Stimulated activated CD8-positive, alpha-beta memory T cell treated with anti-CD3 and anti-CD28 coated beads, Interleukin-12 subunit alpha, Interleukin-12 subunit beta, amount 100 ng/mL, for 4 hours (primary cell): ENCODE measurements at regions not wholly inside any gene's neighbourhood (a gene's known extent, or its start where the extent isn't known, plus 50 kb on each side); places are given as distances from the start of the nearest gene placed in this dataset.
"Not testable (repeated sequence)": the region's sequence is repeated elsewhere in the genome, so short reads cannot be mapped to it uniquely, and the experiment has no call there.

ENCODE experiments used
- DNase-seq: peaks from one replicate; pipeline ENCODE4 v3.0.0-alpha.2; 2020; ENCODE audit warnings: low read depth

DNA sequence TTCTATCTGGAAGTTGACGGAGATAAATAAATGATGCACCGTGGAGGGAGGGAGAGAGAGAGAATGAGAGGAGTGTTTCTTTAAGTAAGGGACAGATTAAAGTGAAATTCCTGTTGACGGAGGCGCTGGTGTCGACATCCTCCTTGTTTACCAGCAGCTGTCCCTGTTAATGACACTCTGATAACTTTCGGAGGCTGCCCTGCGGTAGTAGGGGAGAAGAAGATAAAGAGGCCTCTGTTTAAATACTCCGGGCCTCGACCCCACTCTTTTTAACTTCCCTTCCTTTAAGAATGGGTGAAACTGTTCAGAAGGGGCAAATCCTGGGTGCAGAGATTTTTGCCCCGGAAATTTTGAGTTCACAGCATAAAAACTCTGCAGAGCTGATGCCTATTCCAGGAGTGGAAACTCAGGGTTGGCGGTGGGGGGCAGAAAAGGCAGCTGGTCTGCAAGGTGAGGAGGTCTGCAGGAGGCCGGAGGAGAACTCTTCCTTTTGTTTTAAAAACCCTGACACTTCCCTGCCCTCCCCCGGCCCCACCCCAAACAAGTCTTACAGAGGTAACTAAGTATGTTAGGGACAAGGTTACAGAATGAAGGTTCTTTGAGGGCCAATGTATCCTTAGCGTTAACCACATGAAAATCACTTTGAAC, 276.6 kb upstream of the NR2F2 start:
- no peak for DNase-seq

DNA sequence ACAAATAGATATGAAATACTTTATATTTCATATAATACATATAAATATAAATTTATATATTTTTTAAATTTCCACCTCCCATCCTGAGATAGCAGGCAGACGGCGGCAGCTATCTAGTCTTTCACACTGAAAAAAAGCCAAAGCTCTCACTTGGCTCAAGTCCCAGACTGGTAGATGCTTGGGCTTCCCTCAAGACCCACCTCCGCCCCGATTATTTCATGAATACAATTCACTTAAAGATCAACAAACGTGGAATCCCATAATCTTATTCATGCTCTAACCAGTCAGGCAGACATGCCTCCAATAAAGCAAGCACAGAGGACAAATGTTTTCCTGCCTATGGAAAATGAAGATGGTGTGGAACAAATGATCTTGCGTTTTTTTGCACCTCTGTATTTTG, 275.9 kb upstream of the NR2F2 start:
- DNase-seq = no peak

DNA sequence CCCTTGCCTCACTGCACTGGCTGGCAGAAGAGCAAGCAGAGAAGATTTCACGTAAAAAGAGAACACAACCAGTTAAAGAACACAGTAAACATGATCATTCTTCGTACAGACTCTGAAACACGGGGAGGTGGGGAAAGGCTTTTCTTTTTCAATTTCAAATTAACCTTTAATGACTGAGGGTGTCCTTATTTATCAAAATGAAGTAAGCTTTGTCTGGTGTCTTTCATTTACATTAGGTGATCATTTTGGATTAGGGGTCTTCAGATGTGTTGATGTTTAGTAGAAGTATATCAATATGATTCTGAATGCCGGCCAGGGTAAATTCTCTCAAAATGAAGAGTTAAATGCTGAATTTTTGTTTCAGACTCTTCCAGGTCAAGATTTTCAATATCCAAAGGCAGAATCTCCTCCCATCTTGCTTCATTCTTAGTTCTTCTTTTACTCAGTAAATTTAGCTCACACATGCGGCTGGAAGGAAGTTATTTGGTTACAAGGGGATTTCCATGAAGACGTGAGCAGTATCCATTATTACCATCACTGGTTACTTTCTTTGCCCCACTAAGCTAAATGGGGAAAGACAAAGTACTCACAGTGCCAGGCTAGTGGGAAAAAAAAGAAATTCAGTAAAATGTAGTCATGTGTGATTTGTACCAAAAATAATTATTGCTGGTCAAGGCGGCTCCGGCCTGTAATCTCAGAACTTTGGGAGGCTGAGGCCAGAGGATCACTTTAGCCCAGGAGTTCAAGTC, 272.2 kb upstream of the NR2F2 start:
- DNase-seq = no peak

DNA sequence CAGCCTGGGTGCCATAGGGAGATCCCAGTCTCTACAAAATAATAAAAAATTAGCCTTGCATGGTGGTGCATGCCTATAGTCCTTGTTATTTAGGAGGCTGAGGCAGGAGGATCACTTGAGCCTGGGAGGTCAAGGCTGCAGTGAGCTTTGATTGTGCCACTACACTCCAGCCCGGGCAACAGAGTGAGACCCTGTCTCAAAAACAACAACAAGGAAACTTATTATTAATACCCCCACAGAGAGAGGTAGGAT, 271.7 kb upstream of the NR2F2 start:
- not testable (repeated sequence) for DNase-seq

DNA sequence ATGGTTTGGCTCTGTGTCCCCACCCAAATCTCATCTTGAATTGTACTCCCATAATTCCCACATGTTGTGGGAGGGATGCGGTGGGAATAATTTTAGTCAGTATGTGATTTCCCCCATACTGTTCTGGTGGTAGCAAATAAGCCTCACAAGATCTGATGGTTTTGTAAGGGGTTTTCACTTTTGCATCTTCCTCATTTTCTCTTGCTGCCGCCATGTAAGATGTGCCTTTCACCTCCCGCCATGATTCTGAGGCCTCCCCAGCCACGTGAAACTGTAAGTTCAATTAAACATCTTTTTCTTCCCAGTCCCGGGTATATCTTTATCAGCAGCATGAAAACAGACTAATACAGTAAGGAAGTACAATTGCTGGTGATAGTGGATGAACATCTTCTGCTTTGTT, 269.9 kb upstream of the NR2F2 start:
- not testable (repeated sequence) for DNase-seq

DNA sequence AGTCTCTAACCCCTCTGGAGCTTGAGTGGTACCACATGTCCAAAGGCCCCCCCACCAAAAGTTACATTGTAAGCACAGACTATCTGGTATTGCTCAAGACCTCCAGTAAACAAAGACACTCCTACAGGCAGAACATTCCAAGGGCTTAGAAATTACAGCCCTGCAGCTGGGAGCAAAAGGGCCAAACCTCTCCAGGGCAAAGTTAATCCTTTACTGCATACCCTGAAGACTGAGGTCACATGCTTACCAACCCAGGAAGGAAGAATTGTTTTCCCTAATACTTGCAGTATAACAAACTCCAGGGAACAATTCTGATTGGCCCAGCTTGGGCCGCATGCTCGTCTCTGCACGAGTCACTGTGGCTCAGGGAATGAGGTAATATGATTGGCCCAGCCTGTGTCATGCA, 266.1 kb upstream of the NR2F2 start:
- DNase-seq = no peak

DNA sequence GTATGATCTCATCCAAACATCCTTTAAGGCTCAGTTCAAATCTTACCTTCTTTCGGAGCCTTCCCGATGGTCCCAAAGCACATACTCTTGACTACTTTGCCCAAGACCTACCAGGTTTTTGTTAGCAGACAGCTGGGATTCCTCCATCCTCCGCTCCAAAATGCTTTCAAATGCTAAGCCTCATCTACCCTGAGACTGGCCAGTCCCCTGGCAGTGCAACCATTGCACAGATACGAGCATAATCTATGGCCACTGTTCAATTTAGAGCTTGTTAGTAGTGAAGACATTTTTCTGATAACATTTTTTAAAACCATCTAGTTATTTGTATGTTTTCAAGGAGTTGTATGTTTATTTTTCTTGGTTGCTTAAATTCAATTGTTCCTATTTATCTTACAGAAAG, 264.4 kb upstream of the NR2F2 start:
- DNase-seq = no peak

DNA sequence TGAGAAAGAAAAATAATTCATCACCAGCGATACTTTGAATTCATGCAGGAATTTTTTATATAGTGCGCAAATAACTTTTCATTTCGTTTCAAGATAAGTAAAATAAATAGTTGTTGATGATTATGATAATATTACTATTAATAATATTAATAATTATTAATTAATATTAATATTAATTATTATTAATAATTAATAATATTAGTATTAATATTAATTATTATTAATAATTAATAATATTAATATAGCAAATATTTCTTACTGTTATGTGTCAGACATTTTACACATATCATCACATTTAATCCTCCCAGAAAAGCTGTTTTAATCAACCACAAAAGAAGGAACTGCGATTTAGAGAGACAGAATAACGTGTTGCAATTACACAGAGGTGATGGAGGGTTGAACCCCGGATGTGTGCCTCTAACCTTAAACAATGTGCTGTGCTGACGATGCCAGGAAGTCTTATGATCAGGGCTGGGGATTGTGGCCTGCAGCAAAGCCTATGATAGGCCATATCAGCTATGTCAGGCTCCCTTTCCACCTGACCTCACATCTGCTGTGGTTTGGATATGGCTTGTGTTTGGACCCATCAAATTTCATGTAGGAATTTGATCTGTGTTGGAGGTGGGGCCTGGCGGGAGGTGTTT, 263.5 kb upstream of the NR2F2 start:
- no peak for DNase-seq

DNA sequence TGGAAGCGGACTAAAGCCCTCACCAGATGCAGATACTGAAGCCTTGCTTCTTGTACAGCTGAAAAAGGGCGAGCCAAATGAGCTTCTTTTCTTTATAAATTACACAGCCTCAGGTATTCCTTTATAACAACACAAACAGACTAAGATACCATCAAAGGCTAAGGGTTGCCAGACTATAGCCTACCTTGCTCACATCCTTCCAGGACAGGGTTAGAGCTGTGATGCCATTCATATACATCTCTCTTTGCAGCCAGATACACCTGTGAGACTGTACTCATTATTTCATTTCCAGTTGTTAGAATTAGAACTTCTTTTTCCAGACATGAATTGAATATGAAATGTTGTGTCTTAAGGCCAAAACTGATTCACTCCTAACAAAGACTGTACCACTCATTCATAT, 262.8 kb upstream of the NR2F2 start:
- no peak for DNase-seq

DNA sequence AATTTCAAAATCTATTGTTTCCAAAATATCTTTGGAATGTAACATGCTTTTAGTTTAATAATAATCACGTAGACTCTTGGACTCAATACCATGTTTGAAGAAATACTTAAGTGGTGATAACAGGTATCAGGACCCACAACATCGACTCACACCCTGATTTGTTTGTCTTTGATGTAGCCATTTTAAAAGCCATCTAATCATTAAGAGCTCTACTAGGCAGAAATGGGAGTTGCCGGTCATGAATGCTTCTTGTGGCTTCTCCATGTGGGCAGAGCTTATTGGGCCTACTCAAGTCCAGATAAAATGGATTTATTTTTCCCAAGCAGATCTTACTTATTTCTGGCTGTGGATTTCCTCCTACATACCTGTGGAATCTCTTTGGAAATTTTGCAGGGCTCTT, 261.6 kb upstream of the NR2F2 start:
- DNase-seq = no peak

DNA sequence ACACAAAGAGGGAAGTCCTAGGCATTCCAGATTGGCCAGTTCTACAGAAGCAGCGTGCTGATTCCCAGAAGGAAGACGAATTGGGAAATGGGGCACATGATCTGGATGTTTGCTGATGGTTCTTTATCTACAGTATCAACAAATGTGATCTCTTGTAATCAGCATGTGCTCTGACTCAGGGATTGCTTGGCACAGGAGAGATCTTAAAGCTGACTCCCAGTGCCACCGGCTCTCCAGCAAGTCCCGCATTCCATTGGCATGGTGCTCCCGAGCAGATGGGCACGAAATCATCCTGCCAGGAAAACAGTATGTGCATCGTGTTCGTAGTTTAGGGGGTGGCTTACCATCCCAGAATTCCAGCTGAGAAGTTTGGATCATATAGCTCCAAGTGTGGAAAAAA, 259.9 kb upstream of the NR2F2 start:
- no peak for DNase-seq

DNA sequence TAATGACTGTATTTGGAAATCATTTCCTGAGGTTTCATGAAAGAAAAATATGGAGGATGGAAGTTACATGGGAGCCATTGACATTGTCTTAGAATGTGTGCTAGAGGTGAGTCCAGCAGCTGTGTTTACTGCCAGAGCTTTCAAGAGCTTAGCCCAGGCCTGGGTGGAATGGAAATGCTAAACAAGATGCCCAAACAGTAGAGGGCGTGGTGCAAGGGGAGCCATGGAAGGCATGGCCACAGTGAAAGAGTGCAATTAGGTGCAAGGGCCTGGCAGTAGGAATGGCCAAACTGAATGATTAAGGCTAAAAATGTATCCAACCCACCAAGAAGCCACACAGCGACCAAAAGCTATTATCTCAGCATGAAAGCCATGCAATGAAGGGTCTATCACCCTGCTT, 257.7 kb upstream of the NR2F2 start:
- DNase-seq = no peak

DNA sequence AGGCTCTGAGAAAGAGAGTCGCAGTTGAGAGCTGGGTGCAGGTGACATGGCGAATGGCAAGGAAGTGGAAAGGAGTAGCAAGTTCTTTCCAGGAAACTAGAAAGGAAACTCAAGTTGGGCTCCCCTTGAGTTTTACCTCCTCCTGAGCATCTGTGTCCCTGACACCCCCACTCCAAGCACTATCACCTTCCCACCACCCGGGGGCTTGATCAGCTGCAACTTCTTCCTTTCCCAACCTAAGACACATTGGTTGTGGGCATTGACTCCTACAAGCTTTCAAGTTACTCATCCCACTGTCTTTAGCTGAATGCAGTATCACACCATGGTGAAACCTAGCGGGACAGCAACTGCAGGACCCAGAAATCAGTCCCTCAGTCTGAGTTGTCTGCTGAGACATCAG, 256.6 kb upstream of the NR2F2 start:
- DNase-seq = no peak

DNA sequence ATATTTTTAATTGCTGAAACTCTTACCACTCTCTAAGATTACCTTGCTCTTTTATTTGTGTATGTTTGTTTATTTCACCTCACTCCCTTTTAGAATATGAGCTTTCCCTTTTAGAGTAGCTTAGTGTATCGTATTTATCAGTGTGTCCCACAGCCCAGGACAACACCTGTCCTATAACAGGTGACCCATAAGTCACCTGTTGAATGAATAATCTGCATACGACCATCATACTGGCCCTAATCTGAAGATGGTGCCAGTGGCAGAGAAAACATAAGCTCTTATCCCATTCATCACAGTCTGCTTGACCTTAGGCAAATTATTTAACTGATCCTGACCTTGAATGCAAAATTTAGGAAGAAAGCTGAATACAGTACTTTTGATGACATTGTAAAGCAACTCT, 254.6 kb upstream of the NR2F2 start:
- DNase-seq = no peak

DNA sequence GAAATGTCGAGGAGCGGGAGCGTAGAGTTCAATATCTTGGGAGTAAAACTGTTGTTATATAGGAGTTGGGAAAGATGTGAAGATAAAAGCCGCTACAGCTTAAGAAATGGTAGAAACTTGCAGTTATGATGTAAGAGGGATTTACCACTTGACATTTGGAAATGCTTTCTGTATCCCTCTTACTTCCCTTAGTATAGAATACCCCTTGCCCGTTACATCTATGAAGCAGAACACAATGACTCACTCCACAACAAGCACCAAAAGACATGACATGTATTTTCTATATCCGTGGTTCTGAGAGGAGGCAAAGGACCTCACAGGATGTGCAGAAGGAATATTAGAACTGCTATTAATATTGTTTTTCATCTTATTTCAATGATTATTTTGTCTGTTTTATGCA, 254.2 kb upstream of the NR2F2 start:
- DNase-seq = no peak

DNA sequence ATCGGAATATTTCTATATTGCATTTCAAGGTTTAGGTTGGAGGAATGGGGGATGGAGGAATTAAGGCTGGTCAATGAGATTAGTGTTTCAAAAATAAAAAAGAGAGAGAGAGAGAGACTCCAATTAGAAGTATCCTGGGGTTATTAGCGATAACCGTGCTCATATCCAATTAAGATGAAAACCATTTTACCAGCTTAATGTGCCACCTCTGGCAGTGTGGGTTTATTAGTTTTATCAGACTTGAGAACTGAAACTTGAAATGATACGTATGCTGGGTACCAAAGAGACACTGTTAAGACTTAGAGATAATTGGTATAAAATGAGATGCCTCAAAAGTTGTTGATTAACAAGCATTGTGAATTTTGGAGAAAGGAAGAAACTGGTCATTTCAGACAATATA, 251.5 kb upstream of the NR2F2 start:
- no peak for DNase-seq

DNA sequence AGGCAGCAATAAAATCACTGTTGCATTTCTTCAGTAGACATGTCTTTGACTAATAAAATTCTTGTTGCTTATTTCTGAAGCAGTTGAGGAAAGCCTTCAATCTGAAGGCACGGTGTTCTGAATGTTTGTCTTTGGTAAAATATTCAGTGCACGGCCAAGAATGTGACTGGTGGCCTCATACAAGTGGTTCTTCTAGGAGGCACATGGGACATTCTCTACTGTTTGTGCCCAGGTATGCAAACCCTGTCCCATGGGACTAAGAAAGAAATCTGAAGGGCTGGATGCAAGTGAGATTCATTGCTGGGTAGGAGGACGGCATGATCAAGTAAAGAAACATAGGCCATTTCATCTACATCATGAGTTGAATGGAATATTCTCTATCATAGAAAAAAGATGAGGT, 250.6 kb upstream of the NR2F2 start:
- no peak for DNase-seq

DNA sequence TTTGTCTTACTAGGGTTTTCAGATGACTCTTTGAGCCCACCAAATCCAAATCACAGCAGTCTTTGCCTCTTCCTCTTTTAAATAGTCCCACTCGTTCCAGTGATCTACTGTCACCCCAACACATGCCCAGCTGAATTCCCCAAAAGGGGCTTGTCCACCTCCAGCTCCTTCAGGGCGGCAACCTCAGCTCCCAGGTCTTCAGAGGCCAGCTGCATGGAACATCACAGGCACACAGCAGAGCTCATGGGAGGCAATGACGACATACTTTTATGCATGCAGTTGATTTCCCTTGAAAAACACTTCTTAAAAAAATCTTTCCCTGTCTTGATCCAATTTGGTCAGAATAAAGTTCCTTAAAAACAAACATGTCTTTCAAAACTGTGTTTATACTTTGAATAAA, 244.3 kb upstream of the NR2F2 start:
- DNase-seq = no peak

DNA sequence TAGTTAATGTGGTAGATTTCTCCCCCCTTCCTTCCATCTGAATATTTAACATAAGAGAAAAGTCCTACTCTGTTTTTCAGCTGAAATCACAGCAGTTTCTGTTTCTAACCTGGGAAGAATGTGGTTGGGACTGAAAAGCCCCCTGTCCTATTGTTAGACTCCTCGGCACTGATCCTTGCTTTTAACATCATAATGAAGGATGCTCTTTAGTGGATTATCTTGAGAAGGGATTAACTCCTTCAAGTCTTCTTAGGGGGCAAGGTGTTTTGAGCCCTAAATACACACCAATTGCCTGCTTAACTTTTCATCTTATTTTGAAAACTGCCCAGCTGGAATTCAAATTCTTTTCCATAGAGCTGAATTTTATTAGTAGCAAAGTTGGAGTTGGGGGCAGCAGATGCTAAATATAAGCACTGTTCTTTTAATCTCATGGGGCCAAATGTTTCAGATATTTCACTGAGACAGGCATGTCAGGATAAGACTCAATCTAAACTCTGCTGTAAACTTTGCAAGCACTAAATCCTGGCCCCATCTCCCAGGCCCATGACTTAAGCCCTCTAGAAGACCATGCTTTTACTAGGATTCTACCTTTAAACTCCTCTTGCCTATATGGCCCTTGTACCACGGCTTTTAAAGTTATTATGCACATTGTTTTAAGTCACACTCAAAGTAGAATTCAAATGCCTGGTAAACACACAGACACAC, 243.2 kb upstream of the NR2F2 start:
- no peak for DNase-seq

DNA sequence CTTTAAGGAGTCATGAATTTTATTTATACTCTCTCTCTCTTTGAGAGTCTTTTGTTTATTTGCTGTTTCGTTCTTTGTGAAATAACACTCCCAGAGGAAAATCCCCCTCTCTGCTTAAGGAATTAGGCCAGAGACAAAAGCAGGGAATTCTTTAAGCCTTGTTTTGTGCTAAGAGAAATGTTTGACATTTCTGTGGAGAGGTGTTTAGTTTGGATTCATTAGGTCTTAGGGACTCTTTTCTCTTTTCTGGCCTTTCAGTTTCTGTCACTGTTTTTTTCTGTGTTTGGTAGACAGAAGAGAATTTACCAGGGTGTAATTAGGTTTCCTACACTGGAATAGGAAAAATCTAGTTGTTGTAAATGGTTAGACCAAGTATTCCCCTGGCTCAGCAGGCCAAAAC, 241.8 kb upstream of the NR2F2 start:
- DNase-seq = no peak

DNA sequence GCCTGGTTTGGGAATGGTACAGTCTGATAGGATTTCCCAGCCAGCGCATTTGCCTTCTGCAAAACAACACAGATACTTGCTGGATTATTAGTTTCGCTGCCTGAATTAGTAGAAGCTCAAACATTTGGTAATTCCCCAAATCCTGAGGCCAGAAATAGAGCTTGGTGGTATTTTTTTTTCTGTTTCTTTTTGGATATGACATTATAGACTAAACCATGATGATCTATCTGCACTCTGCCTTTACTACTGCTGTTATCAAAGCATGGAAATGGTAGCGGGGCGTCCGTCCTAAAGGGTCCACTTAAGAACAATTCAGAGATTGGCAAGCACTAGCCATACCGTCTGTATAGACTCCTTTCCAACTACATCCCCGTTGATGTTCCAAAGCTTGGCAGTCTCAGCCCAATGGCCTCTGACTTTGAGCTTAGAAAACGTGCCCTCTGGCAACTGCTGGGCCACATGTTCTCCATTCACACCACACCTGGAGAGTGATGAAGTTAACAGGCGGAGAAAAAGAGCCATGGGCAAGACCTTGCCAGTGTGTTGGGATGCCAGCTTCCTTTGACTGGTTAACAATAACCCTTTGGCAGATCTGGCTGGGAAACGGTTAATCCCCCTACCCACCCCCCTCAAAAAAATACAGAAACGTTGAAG, 241.0 kb upstream of the NR2F2 start:
- DNase-seq = no peak

DNA sequence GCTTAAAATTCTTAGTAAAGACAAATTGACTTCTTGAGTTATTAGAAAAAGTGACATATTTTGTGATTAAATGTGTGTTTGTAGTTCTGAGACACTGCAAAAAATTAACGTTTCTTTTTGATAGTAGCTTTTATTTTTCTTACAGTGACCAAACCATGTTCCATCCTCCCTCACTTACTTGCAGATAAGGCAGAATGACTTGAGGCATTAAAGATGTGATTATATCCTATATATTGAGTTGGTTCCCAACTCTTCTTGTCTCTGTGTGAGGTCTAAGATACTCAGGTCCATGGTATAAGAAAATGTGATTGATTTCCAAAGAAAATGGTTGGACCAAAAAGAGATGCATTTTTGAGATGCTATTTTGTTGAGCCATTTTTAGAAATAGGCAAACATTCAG, 238.3 kb upstream of the NR2F2 start:
- DNase-seq = no peak

DNA sequence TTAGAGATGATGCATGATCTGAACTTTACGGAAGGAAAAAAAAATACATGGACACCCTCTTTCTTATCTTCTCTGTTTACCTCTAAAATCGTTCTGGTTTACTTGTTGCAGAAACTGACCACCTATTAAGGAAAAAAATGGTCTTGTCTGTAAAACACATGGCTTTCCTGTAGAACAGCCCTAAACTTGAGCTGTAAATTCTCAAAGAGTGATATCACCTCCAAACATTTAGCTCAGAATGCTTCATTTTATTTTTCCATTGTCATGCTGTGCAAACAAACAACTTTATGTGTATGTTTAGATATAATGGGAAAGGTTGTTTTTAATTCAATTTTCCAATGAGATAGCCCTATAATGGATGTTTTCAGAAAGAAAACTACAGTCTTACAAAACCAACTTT, 237.4 kb upstream of the NR2F2 start:
- no peak for DNase-seq
